Thyroid gland (tissue), 4 donors: ENCODE measurements at regions not wholly inside any gene's neighbourhood (a gene's known extent, or its start where the extent isn't known, plus 50 kb on each side); places are given as distances from the start of the nearest gene placed in this dataset.

Experiments
- POLR2A ChIP-seq, 2 donors: fragments of 450-650 bp; IDR thresholded peaks; one replicate each; pipeline ENCODE4 v1.6.1; 2017; ENCODE audit warnings: antibody characterized with exemption in 2 of 2, mild to moderate bottlenecking in 2 of 2, moderate library complexity in 1 of 2
- TF ChIP-seq, protein P1 (sequence below), 6 experiments: fragments of 200-600 bp in 3 of 6; fragments of 450-650 bp in 3 of 6; sonication (generic) in 3 of 6; IDR thresholded peaks; one replicate each; pipeline ENCODE4 v1.5.1; 2016 to 2019; ENCODE audit warnings: antibody characterized with exemption in 6 of 6, mild to moderate bottlenecking in 2 of 6, inconsistent platforms in 1 of 6, moderate library complexity in 1 of 6

DNA sequence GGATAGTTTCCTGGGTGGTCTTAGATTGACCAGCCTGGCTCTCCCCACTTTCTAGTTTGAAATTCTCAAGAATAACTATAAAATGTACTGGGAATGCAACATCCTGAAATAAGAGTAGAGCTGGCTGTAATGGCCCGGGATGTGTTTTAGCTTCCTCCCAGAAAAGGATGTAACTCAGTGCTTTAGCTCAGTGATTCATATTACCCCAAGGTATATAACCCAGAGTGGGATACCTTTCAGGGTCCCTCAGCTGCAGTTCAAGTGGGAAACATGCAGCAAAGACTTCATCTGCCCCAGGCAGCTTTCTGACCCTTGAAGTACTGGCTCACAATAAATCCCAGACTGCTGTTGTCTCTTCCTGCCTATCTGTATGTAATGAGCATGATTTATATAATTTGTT, 666.7 kb upstream of the KCND2 start:
- TF ChIP-seq, protein P1, sequence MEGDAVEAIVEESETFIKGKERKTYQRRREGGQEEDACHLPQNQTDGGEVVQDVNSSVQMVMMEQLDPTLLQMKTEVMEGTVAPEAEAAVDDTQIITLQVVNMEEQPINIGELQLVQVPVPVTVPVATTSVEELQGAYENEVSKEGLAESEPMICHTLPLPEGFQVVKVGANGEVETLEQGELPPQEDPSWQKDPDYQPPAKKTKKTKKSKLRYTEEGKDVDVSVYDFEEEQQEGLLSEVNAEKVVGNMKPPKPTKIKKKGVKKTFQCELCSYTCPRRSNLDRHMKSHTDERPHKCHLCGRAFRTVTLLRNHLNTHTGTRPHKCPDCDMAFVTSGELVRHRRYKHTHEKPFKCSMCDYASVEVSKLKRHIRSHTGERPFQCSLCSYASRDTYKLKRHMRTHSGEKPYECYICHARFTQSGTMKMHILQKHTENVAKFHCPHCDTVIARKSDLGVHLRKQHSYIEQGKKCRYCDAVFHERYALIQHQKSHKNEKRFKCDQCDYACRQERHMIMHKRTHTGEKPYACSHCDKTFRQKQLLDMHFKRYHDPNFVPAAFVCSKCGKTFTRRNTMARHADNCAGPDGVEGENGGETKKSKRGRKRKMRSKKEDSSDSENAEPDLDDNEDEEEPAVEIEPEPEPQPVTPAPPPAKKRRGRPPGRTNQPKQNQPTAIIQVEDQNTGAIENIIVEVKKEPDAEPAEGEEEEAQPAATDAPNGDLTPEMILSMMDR (IDR thresholded peaks at IDR 0.05) = no peak
- no peak for TF ChIP-seq POLR2A (IDR thresholded peaks at IDR 0.05)
